ENCODE measurements at regions not wholly inside any gene's neighbourhood (a gene's known extent, or its start where the extent isn't known, plus 50 kb on each side); places are given as distances from the start of the nearest gene placed in this dataset.

GRCh38 chr2:78615956-78616355 lies 409.5 kb upstream of the REG3G start:
- no peak for DNase-seq

- no peak for DNase-seq
Observed at GRCh38 chr2:78634425-78634824, 391.1 kb upstream of the REG3G start.

DNA sequence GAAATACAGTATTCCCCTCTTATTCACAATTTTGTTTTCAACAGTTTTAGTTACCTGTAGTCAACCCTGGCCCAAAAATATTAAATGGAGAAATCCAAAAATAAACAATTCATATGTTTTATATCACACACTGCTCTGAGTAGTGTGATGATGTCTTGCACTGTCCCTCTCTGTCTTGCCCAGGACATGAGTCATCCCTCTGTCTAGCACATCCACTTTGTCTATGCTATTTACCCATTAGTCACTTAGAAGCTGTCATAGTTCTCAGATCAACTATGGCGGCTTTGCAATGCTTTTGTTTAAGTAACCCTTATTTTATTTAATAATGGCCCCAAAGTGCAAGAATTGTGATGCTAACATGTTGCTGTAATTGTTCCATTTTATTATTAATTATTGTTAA lies 380.6 kb upstream of the REG3G start:
- DNase-seq = no peak

GRCh38 chr2:78646533-78647364 lies 378.8 kb upstream of the REG3G start:
- DNase-seq = no peak

DNA sequence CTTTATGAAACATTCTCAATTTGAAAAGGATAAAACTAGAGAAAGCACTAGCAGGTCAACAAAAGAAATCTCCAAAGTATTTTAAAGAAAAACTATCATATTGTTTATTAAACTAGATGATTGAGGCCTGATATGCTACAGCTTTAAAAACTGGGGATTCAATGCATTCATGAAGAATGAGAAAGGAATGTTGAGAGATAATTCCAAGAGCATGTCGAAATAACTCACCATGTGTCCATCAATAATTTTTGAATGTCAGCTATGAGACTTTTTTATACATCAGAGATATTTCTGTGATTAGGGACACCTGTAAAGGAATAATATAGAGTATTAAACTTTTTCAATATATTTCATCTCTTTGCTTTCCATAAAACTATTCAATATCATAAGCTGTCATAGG lies 376.9 kb upstream of the REG3G start:
- no peak for DNase-seq

GRCh38 chr2:78654941-78655340 lies 370.6 kb upstream of the REG3G start:
- no peak for DNase-seq

- no peak for DNase-seq
Observed at GRCh38 chr2:78676921-78677696, 348.4 kb upstream of the REG3G start.

GRCh38 chr2:78677774-78678173 lies 347.7 kb upstream of the REG3G start:
- no peak for DNase-seq

GRCh38 chr2:78681386-78681785 lies 344.1 kb upstream of the REG3G start:
- DNase-seq = no peak

- DNase-seq = no peak
Observed at GRCh38 chr2:78682781-78683180, 342.7 kb upstream of the REG3G start.

DNA sequence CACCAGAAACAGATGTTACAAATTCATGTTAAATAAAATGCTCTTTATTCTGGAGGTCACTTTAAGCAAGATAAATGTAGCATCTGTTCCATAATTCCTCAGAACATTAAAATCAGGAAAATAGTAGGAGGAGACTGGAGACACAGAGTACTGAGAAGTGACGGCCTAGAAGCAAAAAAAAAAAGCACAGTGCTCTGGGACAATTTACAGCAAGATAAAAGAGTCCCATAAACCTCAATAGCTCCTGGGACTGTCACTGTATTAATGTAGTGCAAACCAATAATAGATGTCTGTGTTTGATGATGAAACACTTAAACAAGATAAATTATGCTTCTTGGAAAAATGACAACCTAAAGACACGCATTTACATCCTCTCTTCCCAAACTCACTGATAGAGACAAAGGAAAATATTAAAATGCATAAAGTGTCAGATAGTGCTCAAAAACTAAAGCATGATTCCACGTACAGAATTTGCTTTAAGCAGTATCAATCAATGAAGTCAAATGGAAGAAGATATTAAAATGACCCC lies 338.8 kb upstream of the REG3G start:
- DNase-seq = no peak

DNA sequence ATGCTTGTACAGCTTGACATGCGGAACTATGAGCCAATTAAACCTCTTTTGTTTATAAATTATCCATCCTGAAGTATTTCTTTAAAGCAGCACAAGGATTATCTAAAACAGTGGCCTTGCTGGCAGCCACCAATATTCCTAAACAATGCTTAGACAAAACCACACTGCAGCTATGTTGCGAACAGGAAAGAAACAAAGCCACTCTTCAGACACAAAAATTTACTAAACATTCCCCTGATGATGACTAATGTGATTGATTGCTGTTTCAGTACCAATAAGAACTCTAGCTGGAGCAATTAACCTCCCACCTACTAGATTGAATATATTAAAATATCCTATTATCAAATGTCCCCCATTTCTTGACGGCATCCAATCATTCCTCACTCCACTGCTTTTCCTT lies 325.8 kb upstream of the REG3G start:
- DNase-seq = no peak

DNA sequence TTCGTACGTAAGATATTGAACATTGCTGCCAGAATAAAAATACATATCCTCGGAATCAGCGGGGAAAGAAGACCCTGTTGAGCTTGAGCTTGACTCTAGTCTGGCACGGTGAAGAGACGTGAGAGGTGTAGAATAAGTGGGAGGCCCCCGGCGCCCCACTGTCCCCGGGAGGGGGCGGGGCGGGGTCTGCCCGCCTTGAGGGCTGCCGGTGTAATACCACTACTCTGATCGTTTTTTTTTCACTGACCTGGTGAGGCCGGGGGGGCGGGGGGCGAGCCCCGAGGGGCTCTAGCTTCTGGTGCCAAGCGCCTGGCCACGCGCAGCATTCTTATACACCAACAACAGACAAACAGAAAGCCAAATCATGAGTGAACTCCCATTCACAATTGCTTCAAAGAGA lies 324.0 kb upstream of the REG3G start:
- DNase-seq = no peak

- no peak for DNase-seq
Observed at GRCh38 chr2:78707776-78708386, 317.6 kb upstream of the REG3G start.

GRCh38 chr2:78710632-78711375 lies 314.7 kb upstream of the REG3G start:
- DNase-seq = no peak

DNA sequence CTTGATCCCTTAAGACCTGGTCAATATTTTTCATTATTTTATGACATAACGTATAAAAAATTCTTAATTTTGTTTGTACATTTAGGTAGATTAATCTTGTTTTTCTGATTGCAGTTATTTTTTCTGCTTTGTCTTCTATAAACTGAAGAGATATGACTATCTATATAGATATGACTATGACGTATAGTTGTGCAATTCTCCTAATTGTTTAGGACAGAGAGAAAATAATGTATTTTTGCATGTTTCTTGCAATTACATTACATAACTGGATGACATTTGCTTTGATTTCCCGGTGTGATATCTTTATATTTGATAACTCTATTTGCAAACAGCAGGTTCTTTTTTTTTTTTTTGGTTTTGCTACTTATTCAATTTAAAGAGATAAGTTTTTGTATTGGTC lies 310.2 kb upstream of the REG3G start:
- DNase-seq = no peak

DNA sequence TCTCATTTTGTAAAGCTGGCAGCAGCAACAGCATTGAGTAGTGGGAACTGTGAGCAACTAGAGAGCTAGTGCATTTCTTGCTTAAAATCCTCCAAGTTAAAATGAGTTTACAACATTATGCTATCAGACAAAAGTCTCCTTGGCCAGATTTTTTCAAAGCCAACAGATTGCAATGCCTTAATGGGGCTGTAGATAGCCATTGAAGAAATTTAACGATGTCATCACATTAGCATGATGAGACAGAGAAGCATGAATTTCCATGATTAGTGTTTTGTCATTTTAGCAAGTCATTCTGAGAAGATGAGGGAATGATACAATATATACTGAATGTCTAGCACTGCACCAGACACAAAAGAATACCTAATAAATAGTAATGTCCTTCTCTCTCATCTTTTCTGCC lies 307.5 kb upstream of the REG3G start:
- DNase-seq = no peak

GRCh38 chr2:78718473-78718872 lies 307.0 kb upstream of the REG3G start:
- DNase-seq = no peak

DNA sequence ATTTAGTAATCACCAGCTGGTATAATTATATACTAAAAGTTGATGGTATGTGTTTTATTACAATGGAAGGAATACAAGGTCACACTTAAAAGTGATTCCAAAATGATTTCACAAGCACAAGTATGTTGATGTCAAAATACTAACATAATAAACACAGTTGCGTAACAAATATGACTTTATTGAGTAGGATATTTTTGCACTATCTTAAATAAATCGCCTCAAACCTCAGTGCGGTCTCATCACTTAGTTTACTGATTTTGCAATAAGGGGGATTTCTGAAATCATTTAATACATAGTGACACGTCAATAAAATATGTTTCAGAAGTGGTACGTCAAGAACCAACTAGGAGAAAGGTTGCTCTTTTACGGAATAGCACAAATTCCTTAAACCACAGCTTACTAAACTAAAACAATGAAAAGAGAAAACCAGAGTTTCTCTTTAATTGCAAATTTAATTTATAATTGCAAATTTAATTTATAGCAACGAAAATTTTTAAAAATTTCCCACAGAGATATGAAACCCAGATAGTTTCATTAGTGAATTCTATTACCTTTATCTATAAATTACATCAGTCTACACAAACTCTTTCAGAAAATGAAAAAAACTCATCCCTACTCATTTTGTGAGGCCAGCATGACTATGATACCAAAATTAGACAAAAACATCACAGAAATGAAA lies 304.0 kb upstream of the REG3G start:
- no peak for DNase-seq

DNA sequence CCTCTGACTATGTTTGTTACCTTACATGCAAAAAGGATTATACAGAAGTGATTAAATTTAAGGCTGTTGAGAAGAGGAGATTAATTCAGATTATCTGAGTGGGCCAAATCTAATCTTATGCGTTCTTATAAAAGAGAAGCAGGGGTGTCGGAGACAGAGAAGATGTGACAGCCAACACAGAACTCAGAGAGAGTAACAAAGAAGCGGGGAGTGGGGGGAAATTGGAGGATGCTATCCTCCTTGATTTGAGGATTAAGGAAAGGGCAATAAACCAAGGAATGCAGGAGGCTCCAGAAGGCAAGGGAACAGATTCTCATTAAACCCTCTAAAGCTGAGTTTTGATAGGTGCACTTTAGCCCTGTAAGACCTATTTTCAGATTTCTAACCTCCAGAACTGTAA lies 291.3 kb upstream of the REG3G start:
- DNase-seq = no peak

DNA sequence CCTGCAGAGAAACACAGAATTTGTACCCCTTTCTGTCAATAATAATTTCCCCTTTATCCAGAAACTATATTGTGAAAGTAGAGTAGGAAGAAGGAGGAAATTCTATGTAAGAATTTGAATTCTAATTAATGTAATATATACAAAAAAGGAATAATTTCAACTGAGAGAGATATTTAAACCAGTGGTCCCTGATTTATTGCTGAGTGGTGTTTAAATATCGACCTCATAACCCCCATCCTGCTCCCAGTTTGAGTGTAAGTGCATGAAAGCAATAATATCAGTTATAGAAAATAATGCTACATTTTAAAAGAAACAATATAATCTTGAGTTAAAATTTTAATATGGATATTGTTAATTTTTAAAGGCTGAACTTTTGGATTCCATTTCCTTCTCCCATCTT lies 286.2 kb upstream of the REG3G start:
- no peak for DNase-seq

- DNase-seq = no peak
Observed at GRCh38 chr2:78749638-78750037, 275.9 kb upstream of the REG3G start.

All from DMS153 (cell line).